Kidney capillary endothelial cell (primary cell): ENCODE measurements at regions not wholly inside any gene's neighbourhood (a gene's known extent, or its start where the extent isn't known, plus 50 kb on each side); places are given as distances from the start of the nearest gene placed in this dataset.

Experiments used
- DNase-seq: peaks from one replicate; pipeline ENCODE4 v3.0.0-alpha.2; 2018; ENCODE audit warnings: low spot score

DNA sequence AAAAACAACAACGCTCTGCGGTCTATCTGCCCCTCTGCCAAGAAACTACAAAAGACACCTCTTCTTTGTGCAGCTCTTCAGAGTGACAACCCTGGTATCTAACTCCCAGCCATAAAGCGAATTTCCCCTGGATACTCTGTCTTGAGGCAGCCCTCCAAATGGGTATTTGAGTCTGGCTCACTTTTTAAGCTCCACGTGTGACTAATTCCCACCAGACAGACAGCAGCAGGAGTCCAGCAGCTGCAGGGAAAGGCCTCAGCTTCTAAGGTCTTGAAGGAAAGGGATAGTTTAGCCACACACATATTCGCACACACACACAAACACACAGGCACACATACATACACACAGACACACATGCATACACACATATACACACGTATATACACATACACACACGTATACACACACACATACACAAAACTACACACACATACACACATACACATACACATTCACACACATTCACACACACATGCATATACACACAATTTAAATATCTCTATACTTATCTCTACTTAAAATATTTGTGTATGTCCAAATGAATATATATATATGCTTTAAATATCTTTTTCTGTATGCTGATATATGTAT lies 188.8 kb downstream of the TSHZ3 start:
- DNase-seq: no peak

GRCh38 chr19:31154021-31154420 lies 195.2 kb downstream of the TSHZ3 start:
- DNase-seq: no peak

DNA sequence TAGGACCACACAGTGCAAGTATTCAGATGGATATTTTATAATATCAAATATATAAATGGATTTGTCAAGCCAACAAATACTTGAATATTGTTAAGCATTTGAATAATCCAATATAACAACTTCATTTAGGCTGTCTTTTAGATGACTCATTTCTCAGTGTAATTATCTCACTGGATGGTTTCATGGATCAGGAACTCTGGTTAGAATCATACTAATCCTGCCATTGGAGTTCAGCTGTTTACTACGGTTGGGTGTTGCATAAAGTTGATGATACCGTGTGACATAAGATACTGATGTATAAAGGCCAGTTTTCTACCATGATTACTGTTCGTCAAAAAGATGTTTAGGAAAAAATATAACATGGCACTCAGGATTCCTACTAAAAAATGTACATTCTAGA lies 196.3 kb downstream of the TSHZ3 start:
- DNase-seq: no peak

- DNase-seq: no peak
Measured at GRCh38 chr19:31149441-31149941, 199.7 kb downstream of the TSHZ3 start.

DNA sequence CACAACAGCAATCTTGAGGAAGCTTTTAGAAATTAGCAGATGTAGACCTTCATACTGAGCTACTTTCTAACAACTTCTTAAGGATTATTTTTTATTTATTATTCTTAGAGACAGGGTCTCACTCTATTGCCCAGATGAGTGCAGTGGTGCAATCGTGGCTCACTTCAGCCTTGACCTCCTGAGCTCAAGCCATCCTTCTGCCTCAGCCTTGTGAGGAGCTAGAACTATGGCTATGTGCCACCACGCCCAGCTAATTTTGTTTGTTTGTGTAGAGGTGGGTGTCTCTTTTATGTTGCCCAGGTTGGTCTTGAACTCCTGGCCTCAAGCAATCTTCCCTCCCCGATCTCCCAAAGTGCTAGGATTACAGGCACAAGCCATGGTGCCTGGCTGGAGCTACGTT lies 200.6 kb downstream of the TSHZ3 start:
- DNase-seq: no peak

DNA sequence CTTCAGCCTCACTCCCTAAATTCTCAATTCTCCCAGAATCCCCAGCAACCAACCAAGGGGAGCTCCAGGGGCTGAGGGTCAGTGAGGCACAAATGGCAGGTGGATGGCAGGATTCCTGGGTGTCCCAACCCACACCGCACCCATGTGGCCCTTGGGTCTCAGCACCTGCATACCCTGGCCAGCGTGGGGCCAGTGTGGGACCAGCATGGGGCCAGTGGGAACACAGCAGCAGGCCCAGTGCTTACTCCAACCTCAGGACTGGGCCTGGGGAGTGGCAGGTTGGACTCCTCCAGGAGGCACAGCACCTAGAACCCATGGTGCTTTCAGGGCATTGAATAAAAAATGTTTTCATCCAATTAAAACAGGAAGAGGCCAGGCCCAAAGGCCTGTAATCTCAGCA lies 202.0 kb downstream of the TSHZ3 start:
- no peak for DNase-seq

DNA sequence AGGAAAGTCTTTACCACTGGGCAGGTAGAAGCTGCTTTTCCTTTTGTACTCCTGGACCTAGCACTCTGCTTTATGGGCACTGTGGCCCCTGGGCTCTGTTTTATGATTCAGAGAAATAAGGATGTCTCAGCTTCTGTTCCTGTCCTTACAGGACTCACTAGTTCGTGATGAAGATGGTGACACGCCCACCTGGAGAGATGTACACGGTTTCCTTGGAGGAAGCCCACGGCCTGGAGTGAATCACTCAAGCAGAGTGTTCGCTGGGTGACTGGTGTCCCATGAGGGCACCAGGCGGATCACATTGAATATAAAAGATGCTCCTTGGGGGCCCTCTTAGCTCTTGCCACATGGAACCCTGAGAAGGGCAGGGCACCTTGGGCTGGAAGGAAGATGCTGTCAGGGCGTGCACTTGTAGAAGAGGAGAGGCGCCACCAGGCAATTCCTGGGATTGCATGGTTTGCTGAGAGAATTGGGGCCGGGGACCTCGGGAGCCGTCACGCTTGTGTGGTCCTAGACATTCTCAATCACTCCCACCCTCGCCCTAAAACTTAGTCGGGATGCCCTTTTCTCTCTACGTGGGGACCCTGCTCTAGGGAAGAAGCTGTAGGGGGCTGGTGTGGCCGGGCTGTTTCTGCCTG lies 202.6 kb downstream of the TSHZ3 start:
- no peak for DNase-seq

- no peak for DNase-seq
Measured at GRCh38 chr19:31146015-31146414, 203.2 kb downstream of the TSHZ3 start.

DNA sequence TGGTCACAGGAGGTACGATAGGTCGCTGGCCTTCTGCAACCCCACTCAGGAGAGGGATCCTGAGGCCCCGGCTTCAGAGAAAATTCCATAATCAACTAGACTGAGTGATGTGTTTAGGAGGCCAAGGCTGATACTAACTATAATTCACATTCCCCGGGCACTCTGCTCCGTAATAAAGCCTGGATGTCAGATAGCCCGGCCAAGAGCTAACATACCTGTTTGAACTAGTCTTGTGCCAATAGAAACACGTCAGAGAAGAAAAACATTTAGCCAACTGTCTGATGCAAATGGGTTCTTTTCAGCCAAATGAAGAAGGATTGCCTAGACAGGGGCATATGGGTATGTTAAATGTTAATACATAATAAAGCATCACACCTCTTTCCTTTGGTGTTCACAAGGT lies 204.2 kb downstream of the TSHZ3 start:
- no peak for DNase-seq

GRCh38 chr19:31144075-31144870 lies 205.0 kb downstream of the TSHZ3 start:
- DNase-seq: no peak

DNA sequence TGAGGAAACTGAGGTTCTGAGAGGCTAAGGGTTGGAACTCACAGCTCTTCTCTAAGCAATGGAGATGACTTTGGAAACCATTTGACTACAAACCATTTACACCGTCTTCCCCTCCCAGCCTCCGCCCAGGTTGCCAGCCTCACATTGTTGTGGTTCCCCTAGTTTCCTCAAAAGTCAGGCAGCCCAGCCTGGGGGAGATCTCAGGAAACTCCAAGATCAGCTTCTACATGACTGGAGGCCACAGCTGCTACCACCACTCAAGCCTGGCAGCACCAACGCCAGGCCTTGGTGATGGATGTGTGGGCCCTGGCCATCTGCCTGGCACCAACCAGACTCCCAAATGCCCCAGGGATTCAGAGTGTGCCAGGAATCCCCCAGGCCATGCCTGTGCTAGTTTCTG lies 207.9 kb downstream of the TSHZ3 start:
- DNase-seq: no peak

DNA sequence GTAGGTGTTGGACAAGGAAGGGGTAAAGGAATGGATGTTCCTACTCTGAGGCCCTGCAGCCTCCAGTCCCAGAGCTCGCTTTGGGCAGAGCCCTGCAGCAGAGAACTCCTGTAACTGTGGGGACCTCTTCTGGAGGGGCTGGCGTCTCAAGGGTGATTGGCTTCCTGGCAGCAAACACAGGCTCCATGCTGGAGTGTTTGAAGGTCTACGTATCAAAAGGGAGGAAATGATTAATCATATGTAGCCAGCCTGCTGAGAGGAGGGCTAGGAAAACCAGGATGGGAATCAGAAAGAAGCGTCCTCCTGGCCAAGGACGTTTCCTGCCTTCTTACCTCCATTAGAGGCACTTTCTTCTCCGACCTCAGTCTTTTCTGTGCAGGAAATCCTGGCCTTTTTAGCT lies 208.5 kb downstream of the TSHZ3 start:
- DNase-seq: peak; percentile 91

- DNase-seq: peak; percentile 79
Measured at GRCh38 chr19:31139871-31140505, 209.2 kb downstream of the TSHZ3 start.

DNA sequence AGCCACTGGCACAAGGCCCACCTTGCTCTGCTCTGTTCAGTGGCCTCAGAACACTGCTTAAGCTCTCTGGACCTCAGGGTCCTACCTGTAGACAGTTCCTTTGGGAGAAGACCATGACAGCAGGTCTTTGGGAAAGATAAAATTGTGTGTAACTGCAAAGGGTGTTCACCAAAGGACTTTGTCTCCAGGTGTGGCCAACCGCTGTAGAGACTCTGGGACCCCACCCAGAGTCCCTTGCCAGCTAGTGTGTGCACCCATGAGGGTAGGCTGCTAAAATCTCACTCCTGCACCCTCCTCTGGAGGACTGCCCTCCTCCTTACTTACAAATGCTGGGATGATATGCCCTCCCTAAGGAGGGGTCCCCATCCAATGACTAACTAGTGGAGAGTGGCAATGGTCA lies 211.2 kb downstream of the TSHZ3 start:
- DNase-seq: no peak

DNA sequence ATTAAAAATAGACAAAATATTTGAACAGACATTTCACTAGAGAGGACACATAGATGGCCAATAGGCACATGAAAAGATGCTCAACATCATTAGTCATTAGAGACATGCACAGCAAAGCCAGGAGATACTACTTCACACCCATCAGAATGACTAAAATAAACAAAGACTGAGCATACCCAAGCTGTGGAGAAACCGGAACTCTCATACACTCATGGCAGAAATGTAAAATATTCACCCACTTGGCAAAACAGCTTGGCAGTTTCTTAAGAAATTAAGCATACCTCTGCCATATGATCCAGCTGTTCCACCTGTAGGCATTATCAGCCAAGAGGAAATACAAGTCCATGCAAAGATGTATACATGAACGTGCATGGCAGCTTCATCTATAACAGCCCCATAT lies 213.4 kb downstream of the TSHZ3 start:
- no peak for DNase-seq

- no peak for DNase-seq
Measured at GRCh38 chr19:31132753-31133110, 216.5 kb downstream of the TSHZ3 start.

- no peak for DNase-seq
Measured at GRCh38 chr19:31128291-31128690, 220.9 kb downstream of the TSHZ3 start.

- DNase-seq: no peak
Measured at GRCh38 chr19:31127134-31127967, 221.9 kb downstream of the TSHZ3 start.

DNA sequence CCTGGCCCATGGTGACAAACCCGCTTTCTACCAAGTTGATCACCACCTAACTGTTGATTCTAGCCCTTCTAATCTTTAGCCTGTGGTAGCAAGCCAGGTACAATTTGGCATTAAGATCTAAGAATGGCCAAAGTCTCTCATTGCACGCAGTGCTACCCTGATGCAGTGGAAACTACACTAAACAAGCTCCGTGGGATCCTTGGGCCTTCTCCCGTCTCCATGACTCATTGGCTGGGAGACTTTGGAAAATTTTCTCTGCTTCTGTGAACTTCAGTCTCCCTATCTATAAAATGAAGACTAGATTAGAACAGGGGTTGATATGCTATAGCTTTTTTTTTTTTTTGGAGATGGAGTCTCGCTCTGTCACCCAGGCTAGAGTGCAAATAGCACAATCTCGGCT lies 223.0 kb downstream of the TSHZ3 start:
- no peak for DNase-seq

DNA sequence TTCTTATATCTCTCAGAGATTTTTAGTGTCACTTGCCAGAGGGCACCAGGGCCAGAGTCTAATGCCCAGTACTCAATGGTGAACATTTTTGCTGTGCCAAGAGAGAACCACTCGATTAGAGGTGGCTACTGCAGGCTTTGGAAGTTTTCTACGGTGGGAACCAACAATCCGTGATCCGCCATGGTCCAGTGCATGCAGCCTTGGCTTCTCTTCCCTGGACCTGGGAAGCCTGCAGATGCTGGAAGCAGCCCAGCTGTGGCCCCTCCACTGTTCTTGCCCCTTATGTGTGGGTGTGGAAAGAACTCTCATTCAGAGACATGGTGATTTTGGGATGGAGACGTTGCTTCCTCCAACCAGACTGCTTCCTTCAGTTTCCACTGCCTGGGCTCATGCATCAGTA lies 224.2 kb downstream of the TSHZ3 start:
- DNase-seq: no peak

DNA sequence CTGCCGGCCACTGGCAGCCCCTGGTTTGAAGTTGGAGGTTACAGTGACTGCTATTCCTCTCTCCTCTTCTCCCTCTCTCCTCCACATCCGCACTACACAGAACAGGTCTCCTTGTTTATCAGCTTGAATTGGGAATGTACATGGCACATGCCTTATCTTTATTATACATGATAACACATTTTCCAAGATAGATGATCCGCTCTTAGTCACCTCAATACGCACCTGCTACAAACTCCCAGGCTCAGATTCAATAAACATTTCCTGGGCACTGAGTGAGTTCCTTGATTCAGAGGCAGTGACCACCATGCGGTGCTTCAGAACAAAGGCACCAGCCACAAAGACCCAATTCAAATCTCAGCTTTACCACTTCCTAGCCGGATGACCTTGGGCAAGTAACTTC lies 227.7 kb downstream of the TSHZ3 start:
- no peak for DNase-seq

DNA sequence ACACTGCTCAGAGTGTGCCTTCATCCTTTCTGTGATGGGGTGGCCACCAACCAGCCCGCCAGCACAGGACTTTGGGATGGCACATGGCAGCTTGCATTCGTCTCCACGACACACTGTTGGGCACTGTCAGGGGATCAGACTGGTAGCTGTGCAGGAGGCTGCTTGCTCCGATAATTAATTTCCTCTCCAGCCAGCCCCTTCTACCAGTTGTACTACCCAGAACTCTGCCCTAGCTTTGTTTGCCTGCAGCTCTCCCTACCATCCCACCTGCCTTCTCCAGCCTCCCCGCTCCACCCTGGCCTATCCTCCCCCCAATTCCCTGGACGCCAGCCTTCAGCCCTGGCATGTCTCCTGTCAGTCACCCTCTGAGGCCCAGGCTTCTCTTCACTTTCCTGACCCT lies 228.3 kb downstream of the TSHZ3 start:
- no peak for DNase-seq
